Thyroid gland (tissue), 4 donors: ENCODE measurements at regions not wholly inside any gene's neighbourhood (a gene's known extent, or its start where the extent isn't known, plus 50 kb on each side); places are given as distances from the start of the nearest gene placed in this dataset.

Experiments
- CTCF ChIP-seq, 6 experiments: fragments of 200-600 bp in 3 of 6; fragments of 450-650 bp in 3 of 6; sonication (generic) in 3 of 6; IDR thresholded peaks; one replicate each; pipeline ENCODE4 v1.5.1; 2016 to 2019; ENCODE audit warnings: antibody characterized with exemption in 6 of 6, mild to moderate bottlenecking in 2 of 6, inconsistent platforms in 1 of 6, moderate library complexity in 1 of 6
- POLR2A ChIP-seq, 2 donors: fragments of 450-650 bp; IDR thresholded peaks; one replicate each; pipeline ENCODE4 v1.6.1; 2017; ENCODE audit warnings: antibody characterized with exemption in 2 of 2, mild to moderate bottlenecking in 2 of 2, moderate library complexity in 1 of 2

GRCh38 chr17:69818467-69818866 is 256.6 kb upstream of the KCNJ16 start:
- TF ChIP-seq CTCF (IDR thresholded peaks at IDR 0.05) = no peak
- TF ChIP-seq POLR2A (IDR thresholded peaks at IDR 0.05) = no peak
